ENCODE measurements at regions not wholly inside any gene's neighbourhood (a gene's known extent, or its start where the extent isn't known, plus 50 kb on each side); places are given as distances from the start of the nearest gene placed in this dataset.

GRCh38 chr15:85312929-85313331 lies 67.5 kb upstream of the AKAP13 start:
- no peak for DNase-seq

GRCh38 chr15:85313339-85313738 lies 67.1 kb upstream of the AKAP13 start:
- DNase-seq = no peak

- no peak for DNase-seq
These were observed 66.3 kb upstream of the AKAP13 start for GRCh38 chr15:85314146-85314545.

- no peak for DNase-seq
These were observed 65.8 kb upstream of the AKAP13 start for GRCh38 chr15:85314633-85315032.

GRCh38 chr15:85316244-85316934 lies 64.0 kb upstream of the AKAP13 start:
- DNase-seq = no peak

GRCh38 chr15:85318048-85318731 lies 62.2 kb upstream of the AKAP13 start:
- DNase-seq = peak; percentile 25

- no peak for DNase-seq
These were observed 61.7 kb upstream of the AKAP13 start for GRCh38 chr15:85318732-85319076.

- no peak for DNase-seq
These were observed 56.2 kb upstream of the AKAP13 start for GRCh38 chr15:85324202-85324601.

GRCh38 chr15:85325834-85326233 lies 54.6 kb upstream of the AKAP13 start:
- no peak for DNase-seq

- no peak for DNase-seq
These were observed 54.1 kb upstream of the AKAP13 start for GRCh38 chr15:85326291-85326690.

GRCh38 chr15:85327820-85328219 lies 52.6 kb upstream of the AKAP13 start:
- no peak for DNase-seq

GRCh38 chr15:85329561-85330422 lies 50.6 kb upstream of the AKAP13 start:
- DNase-seq = peak; percentile 59
